ENCODE measurements at regions not wholly inside any gene's neighbourhood (a gene's known extent, or its start where the extent isn't known, plus 50 kb on each side); places are given as distances from the start of the nearest gene placed in this dataset.

DNA sequence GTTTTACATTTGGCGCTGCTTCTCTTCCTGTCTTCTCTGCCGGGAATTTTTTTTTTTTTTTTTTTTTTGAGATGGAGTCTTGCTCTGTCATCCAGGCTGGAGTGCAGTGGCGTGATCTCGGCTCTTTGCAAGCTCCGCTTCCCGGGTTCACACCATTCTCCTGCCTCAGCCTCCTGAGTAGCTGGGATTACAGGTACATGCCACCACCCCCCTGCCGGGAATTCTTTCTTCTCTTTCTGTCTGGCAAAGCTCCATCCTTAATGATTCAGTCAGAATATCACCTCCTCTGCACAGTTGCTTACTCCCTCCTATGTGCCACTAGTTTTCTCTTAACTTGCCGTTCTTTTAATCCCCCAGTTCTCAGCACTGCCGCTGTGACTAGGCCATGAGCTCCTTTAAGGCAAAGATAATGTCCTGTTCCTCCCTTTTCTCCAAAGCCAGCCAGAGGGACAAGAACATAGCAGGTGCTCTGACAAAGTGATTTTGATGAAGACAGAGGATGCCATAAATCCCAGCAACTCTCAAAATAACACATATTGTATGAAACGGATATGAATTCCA lies 112.1 kb upstream of the LRATD1 start:
- TF ChIP-seq PHF8 (CRISPR knock-in tag; IDR thresholded peaks at IDR 0.05) (no peak), ZNF232 (CRISPR knock-in tag; IDR thresholded peaks at IDR 0.05; ENCODE audit: borderline replicate concordance) (no peak), EP300 (IDR thresholded peaks at IDR 0.05; ENCODE audit: low read depth in 2 of 2, low read length in 2 of 2) (no peak), EP300 (CRISPR knock-in tag; IDR thresholded peaks at IDR 0.05; ENCODE audit: borderline replicate concordance) (no peak)

All from HepG2 (cell line).